NCI-H1930 (cell line): ENCODE measurements at regions not wholly inside any gene's neighbourhood (a gene's known extent, or its start where the extent isn't known, plus 50 kb on each side); places are given as distances from the start of the nearest gene placed in this dataset.

Experiments
- DNase-seq, 2 experiments: peaks; one replicate each; lab custom pipeline; 2025; lab: John Stamatoyannopoulos, UW

GRCh38 chr7:1286946-1287645, 54.4 kb downstream of the UNCX start:
- DNase-seq: no peak

- DNase-seq: no peak
These were observed 55.1 kb downstream of the UNCX start for GRCh38 chr7:1287752-1288201.

- DNase-seq: no peak
These were observed 55.8 kb downstream of the UNCX start for GRCh38 chr7:1288390-1288995.

- DNase-seq: no peak
These were observed 56.4 kb downstream of the UNCX start for GRCh38 chr7:1288996-1289551.

- DNase-seq: no peak
These were observed 57.0 kb downstream of the UNCX start for GRCh38 chr7:1289666-1290025.

- peak in 1 of 2 experiments; percentile 23 for DNase-seq
These were observed 57.5 kb downstream of the UNCX start for GRCh38 chr7:1290026-1290678.

- no peak for DNase-seq
These were observed 58.1 kb downstream of the UNCX start for GRCh38 chr7:1290679-1291356.

GRCh38 chr7:1291357-1291689, 58.7 kb downstream of the UNCX start:
- no peak for DNase-seq

GRCh38 chr7:1291845-1292765, 59.4 kb downstream of the UNCX start:
- DNase-seq: no peak

- DNase-seq: no peak
These were observed 60.5 kb downstream of the UNCX start for GRCh38 chr7:1292972-1293830.

GRCh38 chr7:1293950-1294411, 61.3 kb downstream of the UNCX start:
- no peak for DNase-seq

GRCh38 chr7:1295776-1296355, 63.2 kb downstream of the UNCX start:
- no peak for DNase-seq

- DNase-seq: no peak
These were observed 63.8 kb downstream of the UNCX start for GRCh38 chr7:1296356-1296981.

GRCh38 chr7:1297017-1297960, 64.6 kb downstream of the UNCX start:
- no peak for DNase-seq

GRCh38 chr7:1298051-1298930, 65.6 kb downstream of the UNCX start:
- no peak for DNase-seq

- DNase-seq: no peak
These were observed 66.5 kb downstream of the UNCX start for GRCh38 chr7:1298931-1299885.
